GM13976 (cell line): ENCODE measurements at regions not wholly inside any gene's neighbourhood (a gene's known extent, or its start where the extent isn't known, plus 50 kb on each side); places are given as distances from the start of the nearest gene placed in this dataset.

Experiments used
- DNase-seq: peaks from one replicate; pipeline ENCODE4 v3.0.0; 2012; ENCODE audit warnings: low spot score
- CTCF ChIP-seq: IDR thresholded peaks from 2 replicates; pipeline ENCODE4 v1.5.1; 2012; ENCODE audit warnings: borderline replicate concordance, mild to moderate bottlenecking; ENCODE audit not compliant: insufficient read depth; ENCODE audit errors: extremely low read depth, missing control alignments, control extremely low read depth
- in situ Hi-C: fragments of 300-500 bp; cut with MboI; formaldehyde crosslinking; loops from one replicate; pipeline ENCODE4 v1.12.0; 2022; ENCODE audit warnings: low sequenced_read_pairs, mixed read lengths, inconsistent platforms; ENCODE audit not compliant: unreplicated experiment

GRCh38 chr22:27358096-27358870 is 443.3 kb downstream of the MN1 start:
- DNase-seq = no peak
- in situ Hi-C loops = no loop called here

DNA sequence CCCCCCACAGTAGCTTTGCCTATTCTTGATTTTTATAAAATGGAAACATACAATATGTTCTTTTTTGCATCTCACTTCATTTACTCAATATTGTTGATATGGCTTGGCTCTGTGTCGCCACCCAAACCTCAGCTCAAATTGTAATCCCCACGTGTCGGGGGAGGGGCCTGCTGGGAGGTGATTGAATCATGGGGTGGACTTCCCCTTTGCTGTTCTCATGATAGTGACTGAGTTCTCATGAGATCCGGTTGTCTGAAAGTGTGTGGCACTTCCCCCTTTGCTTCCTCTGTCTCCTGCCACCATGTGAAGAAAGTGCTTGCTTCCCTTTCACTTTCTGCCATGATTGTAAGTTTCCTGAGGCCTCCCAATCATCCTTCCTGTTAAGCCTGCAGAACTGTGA is 431.3 kb downstream of the MN1 start:
- DNase-seq = no peak
- in situ Hi-C loops = no loop called here

More at GRCh38 chr22:27358096-27358870, 443.3 kb downstream of the MN1 start:
- TF ChIP-seq CTCF = no peak

DNA sequence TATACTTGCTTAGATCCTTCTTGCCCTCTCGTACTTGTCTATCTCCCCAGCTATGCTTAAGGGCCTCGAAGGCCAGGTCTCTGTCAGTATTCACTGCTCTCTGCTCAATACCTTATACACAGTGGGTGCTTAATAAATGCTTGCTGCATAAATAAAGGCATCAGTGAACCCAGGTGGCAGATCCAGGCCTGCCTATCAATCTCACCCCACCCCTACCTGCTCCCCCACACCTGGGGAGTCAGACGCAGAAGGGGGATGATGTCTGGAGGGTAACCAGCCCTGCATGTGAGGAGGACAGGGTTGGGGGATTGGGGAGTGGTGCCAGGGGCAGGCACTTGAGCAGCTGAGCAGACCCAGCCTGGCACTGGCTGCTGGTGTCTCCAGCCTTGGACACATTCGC is 430.6 kb downstream of the MN1 start:
- in situ Hi-C loops = no loop called here
- no peak for DNase-seq
- TF ChIP-seq CTCF = no peak

More for the DNA sequence above, 431.3 kb downstream of the MN1 start:
- no peak for TF ChIP-seq CTCF

- no peak for TF ChIP-seq CTCF
- in situ Hi-C loops = no loop called here
- no peak for DNase-seq
These were observed 429.2 kb downstream of the MN1 start for GRCh38 chr22:27372364-27372763.

GRCh38 chr22:27372969-27373670 is 428.4 kb downstream of the MN1 start:
- in situ Hi-C loops = no loop called here
- no peak for DNase-seq
- TF ChIP-seq CTCF = no peak

DNA sequence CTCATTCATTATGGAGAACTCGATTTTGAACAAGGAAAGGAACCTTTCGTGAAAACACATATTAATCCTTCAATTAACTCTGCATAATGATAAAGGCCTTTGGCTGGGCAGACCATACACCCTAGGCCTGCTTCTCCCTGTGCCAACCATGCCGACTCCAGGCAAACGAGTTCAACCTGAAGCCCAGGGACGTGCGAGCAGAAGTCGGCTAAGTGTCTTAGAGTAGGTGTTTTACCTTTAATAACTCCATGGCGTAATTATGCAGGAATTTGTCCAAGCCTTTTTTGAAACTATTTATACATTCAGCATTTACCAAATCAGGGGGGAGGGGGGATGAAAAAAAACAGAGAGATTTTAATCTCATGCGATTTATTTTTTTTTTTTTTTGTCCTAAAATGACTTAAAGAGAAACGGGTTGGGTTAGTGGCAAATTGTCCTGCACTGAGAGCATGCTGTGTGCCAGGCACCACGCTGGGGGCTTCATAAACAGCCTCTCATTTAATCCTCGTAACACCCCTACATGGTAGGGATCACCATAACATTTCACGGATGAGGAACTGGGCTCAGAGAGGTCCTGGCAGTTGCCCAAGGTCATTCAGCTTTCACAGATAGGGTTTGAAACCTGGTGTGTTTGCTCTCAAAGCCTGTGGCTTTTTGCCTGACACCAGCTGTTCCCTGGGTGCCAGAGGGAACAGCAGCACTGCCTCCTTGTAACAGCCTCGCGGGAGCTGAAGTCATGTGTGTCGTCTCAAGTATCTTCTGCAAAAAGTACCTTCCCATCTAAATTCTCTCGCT is 423.9 kb downstream of the MN1 start:
- no peak for DNase-seq
- in situ Hi-C loops = no loop called here
- TF ChIP-seq CTCF = no peak
